ENCODE measurements at regions not wholly inside any gene's neighbourhood (a gene's known extent, or its start where the extent isn't known, plus 50 kb on each side); places are given as distances from the start of the nearest gene placed in this dataset.

- Histone ChIP-seq H3K27me3 (ENCODE audit: insufficient read depth, low read length, poor library complexity, severe bottlenecking) (no peaks in the 10 kb centered on the region), H3K36me3 (ENCODE audit: insufficient read depth, low read length) (no peaks in the 10 kb centered on the region), H3K4me3 (ENCODE audit: low read length) (no peak overlapping the region), H3K9me3 (ENCODE audit: low read length) (no peaks in the 10 kb centered on the region), H3K27ac (ENCODE audit: low read depth, low read length) (no peak overlapping the region), H3K4me1 (ENCODE audit: insufficient read depth, low read length) (no peaks in the 10 kb centered on the region)
- Mint-ChIP-seq H3K4me1 (no peaks in the 10 kb centered on the region), H3K9me3 (no peaks in the 10 kb centered on the region), H3K27me3 (peaks cover 0 to 2% of the 10 kb centered on the region in 2 donors), H3K36me3 (no peaks in the 10 kb centered on the region), H3K4me3 (no peak overlapping the region), H3K27ac (no peak overlapping the region)
- ChIA-PET CTCF (no interaction called here), POLR2A (no interaction called here)
- no peak for DNase-seq
Observed at GRCh38 chr22:48513446-48513845, 1314.2 kb downstream of the BRD1 start.

- Histone ChIP-seq H3K36me3 (ENCODE audit: insufficient read depth, low read length) (no peaks in the 10 kb centered on the region), H3K4me3 (ENCODE audit: low read length) (no peak overlapping the region), H3K4me1 (ENCODE audit: insufficient read depth, low read length) (no peaks in the 10 kb centered on the region), H3K27me3 (ENCODE audit: insufficient read depth, low read length, poor library complexity, severe bottlenecking) (no peaks in the 10 kb centered on the region), H3K27ac (ENCODE audit: low read depth, low read length) (no peak overlapping the region), H3K9me3 (ENCODE audit: low read length) (no peaks in the 10 kb centered on the region)
- Mint-ChIP-seq H3K36me3 (no peaks in the 10 kb centered on the region), H3K27ac (no peak overlapping the region), H3K27me3 (peaks cover 0 to 2% of the 10 kb centered on the region in 2 donors), H3K9me3 (no peaks in the 10 kb centered on the region), H3K4me3 (no peak overlapping the region), H3K4me1 (no peaks in the 10 kb centered on the region)
- DNase-seq, result no peak
- ChIA-PET CTCF (no interaction called here), POLR2A (no interaction called here)
Observed at GRCh38 chr22:48511781-48512327, 1315.8 kb downstream of the BRD1 start.

DNA sequence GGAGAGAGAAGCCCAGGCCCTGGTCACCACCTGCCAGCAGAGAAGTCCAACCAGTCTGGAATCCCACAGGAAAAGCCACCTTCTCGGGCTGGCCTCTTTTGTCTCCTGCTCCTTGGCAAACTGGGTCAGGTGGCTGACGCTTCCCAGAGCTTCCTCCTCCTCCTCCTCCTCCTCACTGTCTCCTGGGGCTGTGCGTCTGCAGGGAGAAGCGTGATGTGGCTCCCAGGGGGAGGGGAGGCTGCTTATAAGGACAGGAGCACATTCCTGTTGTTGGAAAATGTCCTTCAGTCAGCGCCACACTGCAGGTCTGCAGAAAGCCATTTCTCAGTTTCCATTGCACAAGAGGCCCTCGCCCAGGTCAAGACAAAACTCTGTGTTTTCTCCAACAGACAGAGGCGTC lies 1316.5 kb downstream of the BRD1 start:
- CTCF ChIA-PET, result no interaction called here
- no peaks in the 10 kb centered on the region for H3K36me3 ChIP-seq (ENCODE audit: insufficient read depth, low read length)

DNA sequence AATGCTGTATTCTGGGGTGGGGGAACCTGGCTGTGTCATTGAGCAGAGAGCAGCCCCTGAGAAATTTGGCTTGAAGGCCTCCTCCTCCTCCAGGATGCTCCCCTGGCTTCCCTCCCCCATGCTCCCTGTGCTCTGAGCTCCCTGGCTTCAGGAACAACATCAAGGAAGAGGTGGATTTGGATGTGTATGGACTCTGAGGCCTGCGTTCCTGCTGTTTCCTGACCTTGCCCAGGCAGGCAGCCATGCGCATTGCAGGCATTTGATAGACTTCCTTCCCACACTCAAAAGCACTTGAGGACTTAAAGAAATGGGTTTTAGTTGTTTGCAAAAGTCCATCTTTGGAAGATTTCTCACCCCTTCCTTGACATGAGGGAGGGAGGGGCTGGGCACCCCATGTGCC lies 1317.1 kb downstream of the BRD1 start:
- no peak overlapping the region for H3K27ac ChIP-seq (ENCODE audit: low read depth, low read length)
- Mint-ChIP-seq H3K4me1 (no peaks in the 10 kb centered on the region), H3K9me3 (no peaks in the 10 kb centered on the region), H3K36me3 (no peaks in the 10 kb centered on the region), H3K4me3 (no peak overlapping the region), H3K27me3 (peaks cover 0 to 2% of the 10 kb centered on the region in 2 donors), H3K27ac (no peak overlapping the region)
- H3K27me3 ChIP-seq (ENCODE audit: insufficient read depth, low read length, poor library complexity, severe bottlenecking), result no peaks in the 10 kb centered on the region
- DNase-seq, result no peak
- ChIA-PET CTCF (no interaction called here), POLR2A (no interaction called here)
- no peak overlapping the region for H3K4me3 ChIP-seq (ENCODE audit: low read length)
- no peaks in the 10 kb centered on the region for H3K9me3 ChIP-seq (ENCODE audit: low read length)
- H3K4me1 ChIP-seq (ENCODE audit: insufficient read depth, low read length), result no peaks in the 10 kb centered on the region
- no peaks in the 10 kb centered on the region for H3K36me3 ChIP-seq (ENCODE audit: insufficient read depth, low read length)

More for the DNA sequence above, 1316.5 kb downstream of the BRD1 start:
- H3K9me3 Mint-ChIP-seq, result no peaks in the 10 kb centered on the region
- H3K4me1 Mint-ChIP-seq, result no peaks in the 10 kb centered on the region
- DNase-seq, result no peak
- H3K4me1 ChIP-seq (ENCODE audit: insufficient read depth, low read length), result no peaks in the 10 kb centered on the region
- no peaks in the 10 kb centered on the region for H3K36me3 Mint-ChIP-seq
- POLR2A ChIA-PET, result no interaction called here
- H3K27ac ChIP-seq (ENCODE audit: low read depth, low read length), result no peak overlapping the region
- no peaks in the 10 kb centered on the region for H3K9me3 ChIP-seq (ENCODE audit: low read length)
- H3K4me3 ChIP-seq (ENCODE audit: low read length), result no peak overlapping the region
- no peaks in the 10 kb centered on the region for H3K27me3 ChIP-seq (ENCODE audit: insufficient read depth, low read length, poor library complexity, severe bottlenecking)
- no peak overlapping the region for H3K27ac Mint-ChIP-seq
- H3K4me3 Mint-ChIP-seq, result no peak overlapping the region
- peaks cover 0 to 2% of the 10 kb centered on the region in 2 donors for H3K27me3 Mint-ChIP-seq

GRCh38 chr22:48507595-48508350 lies 1319.9 kb downstream of the BRD1 start:
- Mint-ChIP-seq H3K9me3 (no peaks in the 10 kb centered on the region), H3K27ac (peak overlapping the region in 1 of 8 donors; percentile 21), H3K27me3 (peaks cover 0 to 2% of the 10 kb centered on the region in 2 donors), H3K36me3 (no peaks in the 10 kb centered on the region), H3K4me1 (no peaks in the 10 kb centered on the region), H3K4me3 (no peak overlapping the region)
- Histone ChIP-seq H3K36me3 (ENCODE audit: insufficient read depth, low read length) (no peaks in the 10 kb centered on the region), H3K4me1 (ENCODE audit: insufficient read depth, low read length) (no peaks in the 10 kb centered on the region), H3K4me3 (ENCODE audit: low read length) (no peak overlapping the region), H3K27ac (ENCODE audit: low read depth, low read length) (no peak overlapping the region), H3K9me3 (ENCODE audit: low read length) (no peaks in the 10 kb centered on the region), H3K27me3 (ENCODE audit: insufficient read depth, low read length, poor library complexity, severe bottlenecking) (no peaks in the 10 kb centered on the region)
- ChIA-PET POLR2A (no interaction called here), CTCF (no interaction called here)
- DNase-seq, result no peak

- no peak overlapping the region for H3K4me3 Mint-ChIP-seq
- Histone ChIP-seq H3K9me3 (ENCODE audit: low read length) (no peaks in the 10 kb centered on the region), H3K27me3 (ENCODE audit: insufficient read depth, low read length, poor library complexity, severe bottlenecking) (no peaks in the 10 kb centered on the region), H3K36me3 (ENCODE audit: insufficient read depth, low read length) (no peaks in the 10 kb centered on the region), H3K4me1 (ENCODE audit: insufficient read depth, low read length) (no peaks in the 10 kb centered on the region), H3K27ac (ENCODE audit: low read depth, low read length) (no peak overlapping the region), H3K4me3 (ENCODE audit: low read length) (no peak overlapping the region)
- H3K27ac Mint-ChIP-seq, result no peak overlapping the region
- POLR2A ChIA-PET, result no interaction called here
- no peaks in the 10 kb centered on the region for H3K9me3 Mint-ChIP-seq
- H3K36me3 Mint-ChIP-seq, result no peaks in the 10 kb centered on the region
- no peaks in the 10 kb centered on the region for H3K4me1 Mint-ChIP-seq
- CTCF ChIA-PET, result no interaction called here
- H3K27me3 Mint-ChIP-seq, result peaks cover 2% of the 10 kb centered on the region in 2 donors
- no peak for DNase-seq
Observed at GRCh38 chr22:48507171-48507570, 1320.5 kb downstream of the BRD1 start.

DNA sequence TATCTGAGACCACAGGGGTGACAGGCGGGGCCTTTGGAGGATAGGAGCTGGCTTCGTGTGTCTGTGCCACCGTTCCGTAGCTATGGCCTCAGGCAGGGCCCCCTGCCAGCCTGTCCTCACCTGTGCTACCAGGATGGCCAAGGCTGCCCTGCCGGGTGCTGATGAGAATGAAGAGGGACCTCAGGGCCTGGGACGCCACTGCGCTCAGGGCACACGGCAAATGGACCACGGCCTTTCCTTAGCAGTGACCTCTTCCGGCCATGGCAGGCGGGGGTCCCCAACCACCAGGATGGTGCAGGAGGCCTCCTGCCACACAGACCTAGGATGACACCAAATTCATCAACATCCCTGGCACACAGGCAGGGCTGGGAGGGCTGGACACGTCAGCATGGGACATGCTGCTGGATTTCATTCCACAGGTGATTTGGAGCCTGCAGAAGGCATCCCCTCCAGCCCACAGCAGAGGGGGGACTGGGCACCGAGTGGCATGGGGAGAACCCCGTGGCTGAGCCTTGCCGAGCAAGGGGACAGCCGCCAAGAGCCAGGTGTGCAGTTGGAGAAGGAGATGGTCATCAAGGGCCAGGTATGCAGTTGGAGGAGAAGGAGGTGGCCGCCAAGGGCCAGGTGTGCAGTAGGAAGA lies 1321.0 kb downstream of the BRD1 start:
- no peaks in the 10 kb centered on the region for H3K36me3 Mint-ChIP-seq
- CTCF ChIA-PET, result no interaction called here
- H3K36me3 ChIP-seq (ENCODE audit: insufficient read depth, low read length), result no peaks in the 10 kb centered on the region
- H3K9me3 ChIP-seq (ENCODE audit: low read length), result no peaks in the 10 kb centered on the region
- no peak overlapping the region for H3K27ac Mint-ChIP-seq
- no peaks in the 10 kb centered on the region for H3K27me3 ChIP-seq (ENCODE audit: insufficient read depth, low read length, poor library complexity, severe bottlenecking)
- POLR2A ChIA-PET, result no interaction called here
- no peak overlapping the region for H3K4me3 Mint-ChIP-seq
- H3K27me3 Mint-ChIP-seq, result peaks cover 2 to 4% of the 10 kb centered on the region in 2 donors
- H3K27ac ChIP-seq (ENCODE audit: low read depth, low read length), result no peak overlapping the region
- H3K9me3 Mint-ChIP-seq, result no peaks in the 10 kb centered on the region
- no peaks in the 10 kb centered on the region for H3K4me1 ChIP-seq (ENCODE audit: insufficient read depth, low read length)
- no peak overlapping the region for H3K4me3 ChIP-seq (ENCODE audit: low read length)
- no peaks in the 10 kb centered on the region for H3K4me1 Mint-ChIP-seq
- no peak for DNase-seq

DNA sequence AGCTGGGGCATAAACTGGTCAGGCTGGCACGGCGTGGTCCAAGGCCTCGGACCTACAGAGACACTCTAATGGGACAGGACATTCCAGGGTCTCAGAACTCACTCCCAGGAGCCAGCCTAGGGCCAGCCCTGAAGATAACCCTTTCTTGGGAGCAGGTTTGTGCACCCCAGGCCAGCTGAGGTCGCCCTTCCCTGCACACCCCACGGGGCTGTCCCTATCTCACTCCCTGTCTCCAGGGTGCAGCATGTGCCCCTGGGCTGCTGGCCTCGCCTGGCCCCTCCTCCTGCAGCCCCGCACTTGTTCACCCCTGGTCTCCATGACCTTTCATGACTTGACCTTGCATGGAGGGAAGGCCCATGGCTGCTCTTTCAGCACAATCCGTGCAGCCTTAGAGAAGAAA lies 1321.8 kb downstream of the BRD1 start:
- Histone ChIP-seq H3K27me3 (ENCODE audit: insufficient read depth, low read length, poor library complexity, severe bottlenecking) (no peaks in the 10 kb centered on the region), H3K9me3 (ENCODE audit: low read length) (no peaks in the 10 kb centered on the region), H3K27ac (ENCODE audit: low read depth, low read length) (no peak overlapping the region), H3K4me3 (ENCODE audit: low read length) (no peak overlapping the region), H3K36me3 (ENCODE audit: insufficient read depth, low read length) (no peaks in the 10 kb centered on the region), H3K4me1 (ENCODE audit: insufficient read depth, low read length) (no peaks in the 10 kb centered on the region)
- POLR2A ChIA-PET, result no interaction called here
- CTCF ChIA-PET, result no interaction called here
- H3K27me3 Mint-ChIP-seq, result peaks cover 2 to 4% of the 10 kb centered on the region in 2 donors
- no peak overlapping the region for H3K4me3 Mint-ChIP-seq
- H3K9me3 Mint-ChIP-seq, result no peaks in the 10 kb centered on the region
- no peaks in the 10 kb centered on the region for H3K36me3 Mint-ChIP-seq
- no peak overlapping the region for H3K27ac Mint-ChIP-seq
- no peak for DNase-seq
- H3K4me1 Mint-ChIP-seq, result no peaks in the 10 kb centered on the region

Measured in CD8-positive, alpha-beta memory T cell (primary cell).